PC-9 (cell line): ENCODE measurements at regions not wholly inside any gene's neighbourhood (a gene's known extent, or its start where the extent isn't known, plus 50 kb on each side); places are given as distances from the start of the nearest gene placed in this dataset.

Experiments
- BruUV-seq: library from RNA; stranded (reverse); fragments of 400-500 nt; replicated peaks from 2 replicates; lab custom pipeline; 2021; lab: Mats Ljungman, UMichigan
- CTCF ChIA-PET: fragments of 300-600 bp; sonication (Branson Sonifier 250); formaldehyde crosslinking; loops from one replicate; lab custom pipeline; 2022; ENCODE audit warnings: antibody characterized with exemption; lab: Charles Lee
- POLR2A ChIA-PET: fragments of 300-600 bp; sonication (Branson Sonifier 250); formaldehyde crosslinking; loops from one replicate; lab custom pipeline; 2022; ENCODE audit warnings: antibody characterized with exemption; ENCODE audit not compliant: unreplicated experiment; lab: Charles Lee
- DNase-seq, 2 experiments: peaks; one replicate each; pipeline versions ENCODE4 v3.0.0 to v3.0.0-alpha.2; 2015 to 2022; ENCODE audit warnings: mixed read lengths in 1 of 2
- H2AFZ ChIP-seq: fragments of 200-600 bp; sonication (generic); 2 replicates; pipeline ENCODE4 v1.8.1; 2017; ENCODE audit warnings: antibody characterized with exemption
- H3F3A ChIP-seq: fragments of 200-600 bp; sonication (generic); 2 replicates; pipeline ENCODE4 v1.8.1; 2017; ENCODE audit warnings: antibody characterized with exemption, mild to moderate bottlenecking, low read depth; ENCODE audit not compliant: insufficient read depth
- H3K27ac ChIP-seq: fragments of 200-600 bp; sonication (generic); 2 replicates; pipeline ENCODE4 v1.6.1; 2016; ENCODE audit warnings: mixed run types
- H3K27me3 ChIP-seq: fragments of 200-600 bp; sonication (generic); 2 replicates; pipeline ENCODE4 v1.6.1; 2016; ENCODE audit warnings: low read depth, mixed run types; ENCODE audit not compliant: insufficient read depth
- H3K36me3 ChIP-seq: fragments of 200-600 bp; sonication (generic); 2 replicates; pipeline ENCODE4 v1.6.1; 2016; ENCODE audit warnings: low read depth, mixed run types
- H3K4me1 ChIP-seq: fragments of 200-600 bp; sonication (generic); replicated peaks from 2 replicates; pipeline ENCODE4 v1.6.1; 2016; ENCODE audit warnings: mixed run types; ENCODE audit not compliant: insufficient read depth
- H3K4me2 ChIP-seq: fragments of 200-600 bp; sonication (generic); 2 replicates; pipeline ENCODE4 v1.6.1; 2017; ENCODE audit warnings: mixed run types
- H3K4me3 ChIP-seq: fragments of 200-600 bp; sonication (generic); 2 replicates; pipeline ENCODE4 v1.6.1; 2016; ENCODE audit warnings: mixed run types
- H3K79me2 ChIP-seq: fragments of 200-600 bp; sonication (generic); 2 replicates; pipeline ENCODE4 v1.6.1; 2017; ENCODE audit warnings: low read depth, mixed run types
- H3K9me2 ChIP-seq: fragments of 200-600 bp; sonication (generic); 2 replicates; pipeline ENCODE4 v1.8.1; 2017; ENCODE audit warnings: mild to moderate bottlenecking; ENCODE audit not compliant: insufficient read depth
- H3K9me3 ChIP-seq: fragments of 200-600 bp; sonication (generic); 2 replicates; pipeline ENCODE4 v1.8.1; 2016; ENCODE audit warnings: low read depth; ENCODE audit not compliant: insufficient read depth
- H4K20me1 ChIP-seq: fragments of 200-600 bp; sonication (generic); 2 replicates; pipeline ENCODE4 v1.8.1; 2017; ENCODE audit not compliant: insufficient read depth
- EZH2 ChIP-seq: fragments of 200-600 bp; sonication (generic); IDR thresholded peaks from 2 replicates; pipeline ENCODE4 v1.8.0; 2017; ENCODE audit warnings: antibody characterized with exemption, low read depth
- intact Hi-C: fragments of 100-400 bp; cut with micrococcal nuclease; formaldehyde crosslinking; loops from one replicate; pipeline ENCODE4 v1.10.0; 2022; ENCODE audit not compliant: unreplicated experiment
- TF ChIP-seq, protein P1 (sequence below): fragments of 200-600 bp; sonication (generic); conservative IDR thresholded peaks from 2 replicates; pipeline ENCODE4 v1.6.1; 2017; ENCODE audit warnings: mixed run types, antibody characterized with exemption, mild to moderate bottlenecking, moderate library complexity

DNA sequence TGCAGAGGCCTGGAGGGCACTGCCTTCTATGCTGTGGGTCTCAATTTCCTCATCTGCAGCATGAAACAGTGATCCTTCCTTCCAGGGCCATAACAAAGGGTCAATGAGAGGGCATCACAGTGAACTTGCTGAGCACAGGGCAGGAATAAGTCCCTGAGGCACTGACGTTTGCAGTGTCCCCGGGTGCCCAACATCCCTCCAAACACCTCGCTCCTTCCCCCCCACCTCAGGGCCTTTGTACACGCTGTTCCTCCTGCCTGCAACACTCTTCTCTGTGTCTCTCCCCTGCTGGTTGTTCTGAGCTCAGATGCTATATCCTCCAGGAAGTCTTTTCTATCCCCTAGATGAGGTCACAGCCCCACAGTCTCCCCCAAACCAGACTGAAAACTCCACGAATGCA lies 59.7 kb upstream of the TCF20 start:
- no peaks in the 10 kb centered on the region for H3K36me3 ChIP-seq
- BruUV-seq = no TSS peak
- H3K79me2 ChIP-seq = no peaks in the 10 kb centered on the region
- H3K27ac ChIP-seq = no peak overlapping the region
- H3K4me2 ChIP-seq = no peak overlapping the region
- CTCF ChIA-PET = no interaction called here
- no peaks in the 10 kb centered on the region for H3K9me3 ChIP-seq
- H3K9me2 ChIP-seq = no peaks in the 10 kb centered on the region
- TF ChIP-seq EZH2 = no peak
- TF ChIP-seq, protein P1, sequence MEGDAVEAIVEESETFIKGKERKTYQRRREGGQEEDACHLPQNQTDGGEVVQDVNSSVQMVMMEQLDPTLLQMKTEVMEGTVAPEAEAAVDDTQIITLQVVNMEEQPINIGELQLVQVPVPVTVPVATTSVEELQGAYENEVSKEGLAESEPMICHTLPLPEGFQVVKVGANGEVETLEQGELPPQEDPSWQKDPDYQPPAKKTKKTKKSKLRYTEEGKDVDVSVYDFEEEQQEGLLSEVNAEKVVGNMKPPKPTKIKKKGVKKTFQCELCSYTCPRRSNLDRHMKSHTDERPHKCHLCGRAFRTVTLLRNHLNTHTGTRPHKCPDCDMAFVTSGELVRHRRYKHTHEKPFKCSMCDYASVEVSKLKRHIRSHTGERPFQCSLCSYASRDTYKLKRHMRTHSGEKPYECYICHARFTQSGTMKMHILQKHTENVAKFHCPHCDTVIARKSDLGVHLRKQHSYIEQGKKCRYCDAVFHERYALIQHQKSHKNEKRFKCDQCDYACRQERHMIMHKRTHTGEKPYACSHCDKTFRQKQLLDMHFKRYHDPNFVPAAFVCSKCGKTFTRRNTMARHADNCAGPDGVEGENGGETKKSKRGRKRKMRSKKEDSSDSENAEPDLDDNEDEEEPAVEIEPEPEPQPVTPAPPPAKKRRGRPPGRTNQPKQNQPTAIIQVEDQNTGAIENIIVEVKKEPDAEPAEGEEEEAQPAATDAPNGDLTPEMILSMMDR = no peak
- H3F3A ChIP-seq = no peaks in the 10 kb centered on the region
- no peak overlapping the region for H2AFZ ChIP-seq
- H3K27me3 ChIP-seq = no peaks in the 10 kb centered on the region
- no peak for DNase-seq
- POLR2A ChIA-PET = no interaction called here
- no peaks in the 10 kb centered on the region; the same call in 1 of the 2 replicates for H3K4me1 ChIP-seq
- H3K4me3 ChIP-seq = no peak overlapping the region
- intact Hi-C loops = no loop called here
- peaks cover 2% of the 10 kb centered on the region; the same call in 1 of the 2 replicates for H4K20me1 ChIP-seq

DNA sequence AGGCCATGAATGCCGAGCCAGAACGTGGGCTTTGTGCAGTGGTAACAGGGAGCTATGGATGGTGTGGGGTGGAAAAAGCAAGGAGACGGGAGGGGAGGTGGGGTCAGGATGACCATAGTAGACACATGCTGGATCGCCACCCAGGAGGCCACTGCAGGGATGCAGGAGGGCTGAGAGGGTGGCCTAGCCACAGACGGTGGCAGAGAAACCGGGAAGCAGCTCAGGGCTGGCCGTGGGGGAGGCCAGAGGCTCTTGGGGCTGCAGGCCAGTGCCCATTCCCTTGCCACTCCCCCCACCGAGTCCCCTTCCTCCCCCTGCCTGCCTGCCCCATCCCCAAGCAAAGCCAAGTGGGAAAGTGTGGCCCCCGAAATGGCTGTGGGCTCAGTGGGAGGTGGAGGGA lies 59.1 kb upstream of the TCF20 start:
- H3K4me3 ChIP-seq = no peak overlapping the region
- no peak overlapping the region for H3K4me2 ChIP-seq
- BruUV-seq = no TSS peak
- POLR2A ChIA-PET = no interaction called here
- no peak overlapping the region for H2AFZ ChIP-seq
- no peaks in the 10 kb centered on the region for H3K79me2 ChIP-seq
- H3K4me1 ChIP-seq = no peaks in the 10 kb centered on the region; the same call in 1 of the 2 replicates
- H3K27me3 ChIP-seq = no peaks in the 10 kb centered on the region
- no peaks in the 10 kb centered on the region for H4K20me1 ChIP-seq
- DNase-seq = no peak
- CTCF ChIA-PET = no interaction called here
- no peak overlapping the region for H3K27ac ChIP-seq
- no peaks in the 10 kb centered on the region for H3F3A ChIP-seq
- H3K9me3 ChIP-seq = no peaks in the 10 kb centered on the region
- no peak for TF ChIP-seq EZH2
- TF ChIP-seq, protein P1 = no peak
- intact Hi-C loops = no loop called here
- H3K36me3 ChIP-seq = no peaks in the 10 kb centered on the region
- no peaks in the 10 kb centered on the region for H3K9me2 ChIP-seq

DNA sequence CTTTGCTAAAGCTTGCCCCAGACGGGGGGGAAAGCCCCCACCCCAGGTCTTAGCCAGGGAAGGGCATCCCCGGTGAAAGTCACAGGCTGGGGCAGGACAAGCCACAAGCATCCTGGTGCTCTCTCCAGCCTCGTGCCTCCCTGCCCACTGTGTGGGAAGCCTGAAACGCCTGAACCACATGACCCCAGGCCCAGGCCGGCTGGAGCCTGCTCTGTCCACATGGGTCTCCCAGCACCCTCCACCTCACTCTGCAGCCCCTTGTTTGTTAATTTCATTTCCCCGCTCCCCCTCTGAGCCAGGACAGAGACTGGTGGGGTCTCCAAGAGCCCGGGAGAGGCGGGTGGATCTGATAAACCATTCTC lies 58.3 kb upstream of the TCF20 start:
- BruUV-seq = no TSS peak
- POLR2A ChIA-PET = no interaction called here
- TF ChIP-seq, protein P1 = no peak
- TF ChIP-seq EZH2 = no peak
- H4K20me1 ChIP-seq = no peaks in the 10 kb centered on the region
- intact Hi-C loops = no loop called here
- no peak overlapping the region for H3K4me2 ChIP-seq
- no peaks in the 10 kb centered on the region for H3K79me2 ChIP-seq
- no peak overlapping the region for H3K27ac ChIP-seq
- no peak overlapping the region for H2AFZ ChIP-seq
- no peak overlapping the region for H3K4me3 ChIP-seq
- no peaks in the 10 kb centered on the region for H3K27me3 ChIP-seq
- no peaks in the 10 kb centered on the region for H3K9me2 ChIP-seq
- no peaks in the 10 kb centered on the region for H3F3A ChIP-seq
- DNase-seq = no peak
- no peaks in the 10 kb centered on the region; the same call in 1 of the 2 replicates for H3K4me1 ChIP-seq
- CTCF ChIA-PET = interaction anchor here (0.6 kb wide), 1 partner anchor 108 kb away, joined by 10 read pairs; no protein-coding TSS in a partner anchor
- no peaks in the 10 kb centered on the region for H3K36me3 ChIP-seq
- no peaks in the 10 kb centered on the region for H3K9me3 ChIP-seq
